ENCODE measurements at regions not wholly inside any gene's neighbourhood (a gene's known extent, or its start where the extent isn't known, plus 50 kb on each side); places are given as distances from the start of the nearest gene placed in this dataset.

GRCh38 chr6:65771946-65772345 is 64.9 kb upstream of the EYS start:
- H3K9me3 ChIP-seq (ENCODE audit: control insufficient read depth, low read length): no peaks in the 10 kb centered on the region
- H3K36me3 ChIP-seq (ENCODE audit: control insufficient read depth, insufficient read depth, low read length): no peaks in the 10 kb centered on the region
- no peak overlapping the region for H2AFZ ChIP-seq
- H3K27me3 ChIP-seq (ENCODE audit: control insufficient read depth, insufficient read depth, low read length): no peaks in the 10 kb centered on the region
- H3K4me2 ChIP-seq (ENCODE audit: low read length): no peak overlapping the region
- H3K27ac ChIP-seq: no peak overlapping the region
- H3K9ac ChIP-seq: no peak overlapping the region
- TF ChIP-seq, protein P1, sequence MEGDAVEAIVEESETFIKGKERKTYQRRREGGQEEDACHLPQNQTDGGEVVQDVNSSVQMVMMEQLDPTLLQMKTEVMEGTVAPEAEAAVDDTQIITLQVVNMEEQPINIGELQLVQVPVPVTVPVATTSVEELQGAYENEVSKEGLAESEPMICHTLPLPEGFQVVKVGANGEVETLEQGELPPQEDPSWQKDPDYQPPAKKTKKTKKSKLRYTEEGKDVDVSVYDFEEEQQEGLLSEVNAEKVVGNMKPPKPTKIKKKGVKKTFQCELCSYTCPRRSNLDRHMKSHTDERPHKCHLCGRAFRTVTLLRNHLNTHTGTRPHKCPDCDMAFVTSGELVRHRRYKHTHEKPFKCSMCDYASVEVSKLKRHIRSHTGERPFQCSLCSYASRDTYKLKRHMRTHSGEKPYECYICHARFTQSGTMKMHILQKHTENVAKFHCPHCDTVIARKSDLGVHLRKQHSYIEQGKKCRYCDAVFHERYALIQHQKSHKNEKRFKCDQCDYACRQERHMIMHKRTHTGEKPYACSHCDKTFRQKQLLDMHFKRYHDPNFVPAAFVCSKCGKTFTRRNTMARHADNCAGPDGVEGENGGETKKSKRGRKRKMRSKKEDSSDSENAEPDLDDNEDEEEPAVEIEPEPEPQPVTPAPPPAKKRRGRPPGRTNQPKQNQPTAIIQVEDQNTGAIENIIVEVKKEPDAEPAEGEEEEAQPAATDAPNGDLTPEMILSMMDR (IDR thresholded peaks at IDR 0.05): no peak
- H3K79me2 ChIP-seq: no peaks in the 10 kb centered on the region
- H3K4me3 ChIP-seq (ENCODE audit: low read depth, low read length): no peak overlapping the region
- no peaks in the 10 kb centered on the region for H3K4me1 ChIP-seq

DNA sequence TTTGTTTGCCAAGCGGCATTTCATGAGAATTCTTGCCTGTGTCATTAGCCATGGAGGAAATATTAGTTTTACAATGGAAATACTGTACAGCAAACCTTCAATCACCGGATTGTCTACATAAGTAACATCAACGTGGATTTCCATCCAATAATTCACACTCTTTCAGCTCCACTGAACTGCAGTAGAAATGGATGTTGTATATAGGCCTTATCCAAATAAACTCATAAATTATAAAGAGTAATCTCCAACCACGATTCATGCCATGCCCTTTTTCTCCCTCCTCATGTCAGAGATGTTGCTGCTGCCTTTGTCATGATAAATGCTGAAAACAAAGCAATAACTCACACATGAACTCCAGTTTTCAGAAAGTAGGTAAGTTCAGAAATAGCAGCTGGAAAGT is 54.9 kb upstream of the EYS start:
- Histone ChIP-seq H3K79me2 (no peaks in the 10 kb centered on the region), H3K4me1 (no peaks in the 10 kb centered on the region), H3K27me3 (ENCODE audit: control insufficient read depth, insufficient read depth, low read length) (no peaks in the 10 kb centered on the region), H3K36me3 (ENCODE audit: control insufficient read depth, insufficient read depth, low read length) (no peaks in the 10 kb centered on the region), H3K9me3 (ENCODE audit: control insufficient read depth, low read length) (no peaks in the 10 kb centered on the region), H2AFZ (no peak overlapping the region), H3K4me2 (ENCODE audit: low read length) (no peak overlapping the region), H3K4me3 (ENCODE audit: low read depth, low read length) (no peak overlapping the region), H3K27ac (no peak overlapping the region), H3K9ac (no peak overlapping the region)
- TF ChIP-seq, protein P1 (IDR thresholded peaks at IDR 0.05): no peak

DNA sequence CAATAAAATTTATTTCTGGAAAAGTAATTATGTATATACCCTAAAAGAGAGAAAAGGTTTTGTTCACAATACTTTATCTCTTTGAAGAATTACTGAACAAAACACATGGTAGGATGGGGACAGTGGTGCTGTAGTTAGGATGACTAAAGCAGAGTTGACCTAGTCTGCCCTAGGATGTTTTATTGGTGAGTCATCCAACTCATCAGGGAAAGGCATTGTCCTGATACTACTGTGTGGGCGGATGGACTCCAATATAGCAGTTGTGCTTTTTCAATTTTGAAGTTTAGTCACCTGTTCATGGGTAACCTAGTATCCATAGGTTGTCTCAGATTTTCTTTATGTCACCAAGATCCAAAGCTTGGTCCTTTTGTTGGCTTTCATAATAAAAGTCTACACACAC is 53.3 kb upstream of the EYS start:
- Histone ChIP-seq H3K27me3 (ENCODE audit: control insufficient read depth, insufficient read depth, low read length) (no peaks in the 10 kb centered on the region), H3K4me3 (ENCODE audit: low read depth, low read length) (no peak overlapping the region), H3K79me2 (no peaks in the 10 kb centered on the region), H2AFZ (no peak overlapping the region), H3K4me1 (no peaks in the 10 kb centered on the region), H3K9me3 (ENCODE audit: control insufficient read depth, low read length) (no peaks in the 10 kb centered on the region), H3K4me2 (ENCODE audit: low read length) (no peak overlapping the region), H3K27ac (no peak overlapping the region), H3K36me3 (ENCODE audit: control insufficient read depth, insufficient read depth, low read length) (no peaks in the 10 kb centered on the region), H3K9ac (no peak overlapping the region)
- TF ChIP-seq, protein P1 (IDR thresholded peaks at IDR 0.05): no peak
